Loucy (cell line): ENCODE measurements at regions not wholly inside any gene's neighbourhood (a gene's known extent, or its start where the extent isn't known, plus 50 kb on each side); places are given as distances from the start of the nearest gene placed in this dataset.

Source experiments
- H2AFZ ChIP-seq: fragments of 200-600 bp; sonication (generic); 2 replicates; pipeline ENCODE4 v1.6.0; 2016; ENCODE audit warnings: antibody characterized with exemption, mild to moderate bottlenecking, low read length, moderate library complexity
- H3F3A ChIP-seq: fragments of 200-600 bp; 2 replicates; pipeline ENCODE4 v1.6.0; 2016; ENCODE audit warnings: antibody characterized with exemption, low read depth, mild to moderate bottlenecking
- H3K27me3 ChIP-seq: fragments of 200-600 bp; sonication (generic); 2 replicates; pipeline ENCODE4 v1.6.1; 2014; ENCODE audit warnings: low read length, mild to moderate bottlenecking; ENCODE audit not compliant: insufficient read depth, poor library complexity, severe bottlenecking
- H3K36me3 ChIP-seq: fragments of 200-600 bp; sonication (generic); 2 replicates; pipeline ENCODE4 v1.6.1; 2016; ENCODE audit warnings: low read length; ENCODE audit not compliant: insufficient read depth
- H3K4me1 ChIP-seq: fragments of 200-600 bp; sonication (generic); 2 replicates; pipeline ENCODE4 v1.5.1; 2014; ENCODE audit warnings: low read length, mild to moderate bottlenecking; ENCODE audit not compliant: insufficient read depth, poor library complexity, severe bottlenecking
- H3K4me2 ChIP-seq: fragments of 200-600 bp; sonication (generic); 2 replicates; pipeline ENCODE4 v1.6.0; 2014; ENCODE audit warnings: antibody characterized with exemption, low read length, low read depth, mild to moderate bottlenecking; ENCODE audit not compliant: poor library complexity, severe bottlenecking
- H3K4me3 ChIP-seq: fragments of 200-600 bp; sonication (generic); 2 replicates; pipeline ENCODE4 v1.5.1; 2014; ENCODE audit warnings: low read length, mild to moderate bottlenecking, mixed read lengths; ENCODE audit not compliant: poor library complexity, severe bottlenecking
- H3K79me2 ChIP-seq: fragments of 200-600 bp; sonication (generic); 2 replicates; pipeline ENCODE4 v1.6.1; 2014; ENCODE audit warnings: low read length; ENCODE audit not compliant: insufficient read depth
- H3K9ac ChIP-seq: fragments of 200-600 bp; sonication (generic); 2 replicates; pipeline ENCODE4 v1.6.0; 2014; ENCODE audit warnings: mild to moderate bottlenecking, low read depth, low read length, moderate library complexity; ENCODE audit not compliant: poor library complexity, severe bottlenecking
- H3K9me2 ChIP-seq: fragments of 200-600 bp; sonication (generic); replicated peaks from 2 replicates; pipeline ENCODE4 v1.6.1; 2016; ENCODE audit warnings: low read depth, low read length, mixed read lengths
- H3K9me3 ChIP-seq: fragments of 200-600 bp; sonication (generic); 2 replicates; pipeline ENCODE4 v1.6.1; 2014; ENCODE audit warnings: mild to moderate bottlenecking, antibody characterized with exemption, low read length, low read depth; ENCODE audit not compliant: insufficient read depth
- H4K20me1 ChIP-seq: fragments of 200-600 bp; sonication (generic); 2 replicates; pipeline ENCODE4 v1.6.0; 2014; ENCODE audit warnings: antibody characterized with exemption, low read length, mild to moderate bottlenecking; ENCODE audit not compliant: insufficient read depth, poor library complexity, severe bottlenecking
- EZH2phosphoT487 ChIP-seq: fragments of 200-600 bp; IDR thresholded peaks from 2 replicates; pipeline ENCODE4 v1.6.1; 2018; ENCODE audit warnings: antibody characterized with exemption, mild to moderate bottlenecking, moderate library complexity, borderline replicate concordance
- TF ChIP-seq, protein P1 (sequence below): fragments of 200-600 bp; sonication (generic); conservative IDR thresholded peaks from 2 replicates; pipeline ENCODE4 v1.5.1; 2014; ENCODE audit warnings: mild to moderate bottlenecking, antibody characterized with exemption, low read length

DNA sequence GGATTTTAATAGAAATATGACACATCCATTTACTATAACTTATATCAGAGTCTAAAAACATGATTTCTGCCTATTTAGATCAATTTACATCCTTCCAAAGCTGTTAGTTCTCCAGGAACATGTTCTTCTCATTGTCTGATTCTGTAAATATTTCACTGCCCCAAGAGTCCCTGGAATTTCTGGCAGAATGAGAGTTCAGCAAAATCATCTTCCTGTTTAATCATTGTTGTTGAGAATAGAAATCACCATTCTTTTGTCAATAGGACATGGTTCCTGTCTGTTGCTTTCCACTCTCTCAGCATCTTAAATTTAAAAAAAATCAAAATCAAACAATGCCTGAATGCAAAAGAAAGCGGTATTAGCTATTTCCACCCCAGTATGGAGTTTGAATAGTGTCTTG, 172.8 kb upstream of the FRMPD4 start:
- Histone ChIP-seq H3K4me1 (no peaks in the 10 kb centered on the region), H3K9me3 (no peaks in the 10 kb centered on the region), H3K9ac (no peak overlapping the region), H3K4me3 (no peak overlapping the region), H3F3A (no peaks in the 10 kb centered on the region), H3K79me2 (no peaks in the 10 kb centered on the region), H3K36me3 (no peaks in the 10 kb centered on the region), H3K27me3 (no peaks in the 10 kb centered on the region), H2AFZ (no peak overlapping the region), H3K4me2 (no peak overlapping the region), H3K9me2 (no peaks in the 10 kb centered on the region), H4K20me1 (no peaks in the 10 kb centered on the region)
- TF ChIP-seq EZH2phosphoT487, result no peak
- TF ChIP-seq, protein P1, sequence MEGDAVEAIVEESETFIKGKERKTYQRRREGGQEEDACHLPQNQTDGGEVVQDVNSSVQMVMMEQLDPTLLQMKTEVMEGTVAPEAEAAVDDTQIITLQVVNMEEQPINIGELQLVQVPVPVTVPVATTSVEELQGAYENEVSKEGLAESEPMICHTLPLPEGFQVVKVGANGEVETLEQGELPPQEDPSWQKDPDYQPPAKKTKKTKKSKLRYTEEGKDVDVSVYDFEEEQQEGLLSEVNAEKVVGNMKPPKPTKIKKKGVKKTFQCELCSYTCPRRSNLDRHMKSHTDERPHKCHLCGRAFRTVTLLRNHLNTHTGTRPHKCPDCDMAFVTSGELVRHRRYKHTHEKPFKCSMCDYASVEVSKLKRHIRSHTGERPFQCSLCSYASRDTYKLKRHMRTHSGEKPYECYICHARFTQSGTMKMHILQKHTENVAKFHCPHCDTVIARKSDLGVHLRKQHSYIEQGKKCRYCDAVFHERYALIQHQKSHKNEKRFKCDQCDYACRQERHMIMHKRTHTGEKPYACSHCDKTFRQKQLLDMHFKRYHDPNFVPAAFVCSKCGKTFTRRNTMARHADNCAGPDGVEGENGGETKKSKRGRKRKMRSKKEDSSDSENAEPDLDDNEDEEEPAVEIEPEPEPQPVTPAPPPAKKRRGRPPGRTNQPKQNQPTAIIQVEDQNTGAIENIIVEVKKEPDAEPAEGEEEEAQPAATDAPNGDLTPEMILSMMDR, result no peak

DNA sequence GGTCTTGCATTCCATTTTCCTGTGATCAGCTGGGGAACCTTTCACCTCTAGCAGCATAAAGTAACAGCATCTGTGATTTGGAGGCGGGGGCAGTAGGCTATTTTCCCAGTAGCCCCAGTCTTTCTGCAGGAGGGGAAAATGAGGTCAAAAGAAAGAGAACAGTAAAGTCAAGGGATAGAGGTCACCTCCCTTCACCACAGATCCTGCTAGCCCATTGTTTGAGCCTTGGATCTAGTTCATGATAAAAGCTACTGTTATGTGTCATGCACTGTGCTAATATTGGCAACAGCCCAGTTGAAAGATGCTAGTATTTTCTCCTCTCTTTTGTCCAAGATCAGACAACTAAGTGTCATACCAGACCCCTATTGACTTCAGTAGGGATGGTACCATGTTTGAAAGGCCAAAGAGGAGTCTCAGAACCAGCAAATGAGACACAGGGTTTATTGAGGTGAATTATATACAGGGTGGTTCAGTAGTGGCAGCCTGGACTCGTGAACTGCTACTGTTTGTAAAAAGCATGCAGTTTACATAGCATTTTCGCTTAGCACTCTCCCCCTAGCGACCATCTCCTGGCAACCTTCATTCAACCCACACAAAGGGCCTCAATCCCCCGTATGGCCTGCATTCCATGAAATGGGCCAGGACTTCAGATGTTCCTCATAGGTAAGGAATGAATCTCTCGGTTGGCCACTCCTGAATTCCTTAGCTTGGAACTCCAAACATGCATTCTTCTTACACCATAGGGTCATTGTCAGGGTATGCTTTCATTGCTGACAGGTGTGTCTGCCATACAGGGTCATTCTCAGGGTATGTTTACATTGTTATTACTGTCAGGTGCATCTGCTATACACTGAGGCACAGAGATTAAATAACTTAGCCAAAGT, 170.0 kb upstream of the FRMPD4 start:
- no peaks in the 10 kb centered on the region for H3F3A ChIP-seq
- H4K20me1 ChIP-seq, result no peaks in the 10 kb centered on the region
- no peak overlapping the region for H3K9ac ChIP-seq
- H3K4me1 ChIP-seq, result no peaks in the 10 kb centered on the region
- H2AFZ ChIP-seq, result no peak overlapping the region
- H3K9me2 ChIP-seq, result no peaks in the 10 kb centered on the region
- no peaks in the 10 kb centered on the region for H3K79me2 ChIP-seq
- no peak overlapping the region for H3K4me2 ChIP-seq
- no peaks in the 10 kb centered on the region for H3K27me3 ChIP-seq
- TF ChIP-seq EZH2phosphoT487, result no peak
- TF ChIP-seq, protein P1, result no peak
- H3K4me3 ChIP-seq, result no peak overlapping the region
- H3K36me3 ChIP-seq, result no peaks in the 10 kb centered on the region
- no peaks in the 10 kb centered on the region for H3K9me3 ChIP-seq

DNA sequence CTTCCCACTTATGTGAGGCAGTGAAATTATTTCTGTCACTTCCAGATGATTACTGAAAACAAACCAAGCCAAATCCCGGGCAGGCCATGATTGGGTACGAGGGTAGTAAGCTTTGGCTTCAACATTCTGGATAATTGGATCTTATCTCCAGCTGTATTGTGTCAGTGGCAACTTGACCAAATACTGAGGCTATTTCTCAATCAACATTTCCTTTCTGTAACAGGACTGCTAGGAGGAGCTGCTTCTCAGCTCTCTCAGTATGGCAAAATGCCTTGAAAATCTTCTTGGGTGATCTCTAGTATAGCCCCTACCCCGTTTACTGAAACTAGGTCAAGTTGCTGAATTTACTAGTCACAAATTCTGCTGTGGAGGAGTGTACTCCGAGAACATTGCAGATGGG, 169.3 kb upstream of the FRMPD4 start:
- Histone ChIP-seq H3K36me3 (no peaks in the 10 kb centered on the region), H3K9me2 (no peaks in the 10 kb centered on the region), H4K20me1 (no peaks in the 10 kb centered on the region), H3F3A (no peaks in the 10 kb centered on the region), H3K27me3 (no peaks in the 10 kb centered on the region), H3K9me3 (no peaks in the 10 kb centered on the region), H3K4me3 (no peak overlapping the region), H2AFZ (no peak overlapping the region), H3K4me2 (no peak overlapping the region), H3K4me1 (no peaks in the 10 kb centered on the region), H3K79me2 (no peaks in the 10 kb centered on the region), H3K9ac (no peak overlapping the region)
- TF ChIP-seq, protein P1, result no peak
- TF ChIP-seq EZH2phosphoT487, result no peak
